Stomach (tissue), 4 donors: ENCODE measurements at regions not wholly inside any gene's neighbourhood (a gene's known extent, or its start where the extent isn't known, plus 50 kb on each side); places are given as distances from the start of the nearest gene placed in this dataset.

ENCODE experiments used
- POLR2A ChIP-seq, 4 donors: fragments of 450-650 bp; IDR thresholded peaks; one replicate each; pipeline ENCODE4 v1.6.1; 2016; ENCODE audit warnings: antibody characterized with exemption in 4 of 4, control low read depth in 2 of 4, mild to moderate bottlenecking in 1 of 4, moderate library complexity in 1 of 4
- TF ChIP-seq, protein P1 (sequence below), 7 experiments: fragments of 450-650 bp in 4 of 7; fragments of 200-600 bp in 3 of 7; sonication (generic) in 3 of 7; IDR thresholded peaks; one replicate each; pipeline ENCODE4 v1.5.1; 2016 to 2019; ENCODE audit warnings: antibody characterized with exemption in 7 of 7, control low read depth in 2 of 7, mild to moderate bottlenecking in 1 of 7

DNA sequence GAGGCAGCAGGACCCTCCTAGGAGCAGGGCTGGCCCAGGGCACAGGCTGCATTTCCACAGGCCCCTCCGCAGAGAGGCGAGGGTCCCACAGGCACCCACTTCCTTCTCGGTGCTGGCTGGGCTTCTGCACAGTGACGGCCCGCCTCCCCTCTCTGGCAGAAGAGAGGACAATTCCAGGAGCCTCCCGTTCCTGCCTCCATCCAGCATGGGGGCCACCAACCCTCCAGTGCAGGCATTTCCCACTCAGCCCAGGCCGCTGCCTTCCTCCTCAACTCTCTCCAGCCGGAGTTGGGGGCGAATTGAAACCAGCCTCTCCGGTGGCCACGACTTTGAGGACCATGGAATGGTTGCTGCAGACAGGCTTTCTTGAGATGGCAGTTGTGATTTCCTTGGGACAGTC, 125.0 kb upstream of the PPP2R2D start:
- TF ChIP-seq, protein P1, sequence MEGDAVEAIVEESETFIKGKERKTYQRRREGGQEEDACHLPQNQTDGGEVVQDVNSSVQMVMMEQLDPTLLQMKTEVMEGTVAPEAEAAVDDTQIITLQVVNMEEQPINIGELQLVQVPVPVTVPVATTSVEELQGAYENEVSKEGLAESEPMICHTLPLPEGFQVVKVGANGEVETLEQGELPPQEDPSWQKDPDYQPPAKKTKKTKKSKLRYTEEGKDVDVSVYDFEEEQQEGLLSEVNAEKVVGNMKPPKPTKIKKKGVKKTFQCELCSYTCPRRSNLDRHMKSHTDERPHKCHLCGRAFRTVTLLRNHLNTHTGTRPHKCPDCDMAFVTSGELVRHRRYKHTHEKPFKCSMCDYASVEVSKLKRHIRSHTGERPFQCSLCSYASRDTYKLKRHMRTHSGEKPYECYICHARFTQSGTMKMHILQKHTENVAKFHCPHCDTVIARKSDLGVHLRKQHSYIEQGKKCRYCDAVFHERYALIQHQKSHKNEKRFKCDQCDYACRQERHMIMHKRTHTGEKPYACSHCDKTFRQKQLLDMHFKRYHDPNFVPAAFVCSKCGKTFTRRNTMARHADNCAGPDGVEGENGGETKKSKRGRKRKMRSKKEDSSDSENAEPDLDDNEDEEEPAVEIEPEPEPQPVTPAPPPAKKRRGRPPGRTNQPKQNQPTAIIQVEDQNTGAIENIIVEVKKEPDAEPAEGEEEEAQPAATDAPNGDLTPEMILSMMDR (IDR thresholded peaks at IDR 0.05): no peak
- TF ChIP-seq POLR2A (IDR thresholded peaks at IDR 0.05): no peak
